ENCODE measurements at regions not wholly inside any gene's neighbourhood (a gene's known extent, or its start where the extent isn't known, plus 50 kb on each side); places are given as distances from the start of the nearest gene placed in this dataset.
A peak's percentile ranks its signal among the peaks of the same experiment; 100 is the strongest.

GRCh38 chr6:67362976-67363375, 1272.1 kb upstream of the ADGRB3 start:
- peaks cover 3% of the 10 kb centered on the region in 2 donors for H3K4me1 Mint-ChIP-seq (ENCODE audit: low read depth in 2 of 2)
- H3K4me3 Mint-ChIP-seq = no peak overlapping the region

DNA sequence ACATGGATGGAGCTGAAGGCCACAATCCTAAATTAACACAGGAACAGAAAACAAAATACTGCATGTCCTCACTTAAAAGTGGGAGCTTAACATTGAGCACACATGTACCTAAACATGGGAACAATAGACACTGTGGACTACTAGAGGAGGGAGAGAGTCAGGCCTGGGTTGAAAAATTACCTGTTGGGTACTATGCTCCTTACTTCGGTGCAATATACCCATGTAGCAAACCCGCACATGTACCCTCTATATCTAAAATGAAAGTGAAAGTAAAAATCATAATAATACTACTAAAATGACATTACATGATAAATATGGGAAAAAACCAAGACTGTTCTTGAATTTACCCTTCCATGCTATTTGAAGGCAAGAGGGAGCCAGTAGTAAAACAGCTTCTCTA, 1273.8 kb upstream of the ADGRB3 start:
- H3K27ac Mint-ChIP-seq = peak overlapping the region in 1 of 2 donors; percentile 13
- peaks cover 3% of the 10 kb centered on the region in 2 donors for H3K4me1 Mint-ChIP-seq (ENCODE audit: low read depth in 2 of 2)
- H3K27me3 Mint-ChIP-seq = no peaks in the 10 kb centered on the region
- H3K4me3 Mint-ChIP-seq = peak overlapping the region in 1 of 2 donors; percentile 31
- DNase-seq (no peak), ATAC-seq (replicated peaks) (no peak)
- H3K36me3 Mint-ChIP-seq (ENCODE audit: insufficient read depth) = no peaks in the 10 kb centered on the region
- H3K9me3 Mint-ChIP-seq = peaks cover 2 to 5% of the 10 kb centered on the region in 2 donors

More at GRCh38 chr6:67362976-67363375, 1272.1 kb upstream of the ADGRB3 start:
- Mint-ChIP-seq H3K27me3 (no peaks in the 10 kb centered on the region), H3K36me3 (ENCODE audit: insufficient read depth) (peaks cover 3% of the 10 kb centered on the region), H3K27ac (no peak overlapping the region), H3K9me3 (peaks cover 0 to 6% of the 10 kb centered on the region in 2 donors)
- ATAC-seq (replicated peaks) (no peak), DNase-seq (no peak)

DNA sequence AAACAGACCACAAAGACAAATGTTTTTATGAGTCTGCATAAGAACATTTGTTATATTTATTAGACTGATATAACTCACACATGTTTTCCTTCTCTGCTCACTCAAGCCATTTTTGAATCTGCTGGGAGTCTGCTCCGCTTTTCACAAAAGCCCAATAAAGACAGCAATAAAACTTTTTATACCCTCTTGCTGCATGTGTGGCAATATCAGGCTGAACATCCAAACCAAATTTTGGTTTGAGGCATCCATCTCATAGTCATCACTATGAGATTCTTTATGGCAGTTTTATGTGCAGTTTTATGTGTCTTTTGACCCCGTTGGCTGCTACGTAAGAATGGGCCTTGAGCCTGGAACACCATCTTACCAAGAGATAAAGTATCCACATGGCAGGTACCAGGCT, 1276.8 kb upstream of the ADGRB3 start:
- H3K4me1 Mint-ChIP-seq (ENCODE audit: low read depth in 2 of 2) = peaks cover 3% of the 10 kb centered on the region in 2 donors
- no peak overlapping the region for H3K27ac Mint-ChIP-seq
- no peak for DNase-seq
- ATAC-seq (replicated peaks) = no peak
- no peak overlapping the region for H3K4me3 Mint-ChIP-seq
- peaks cover 3 to 19% of the 10 kb centered on the region in 2 donors for H3K9me3 Mint-ChIP-seq
- no peaks in the 10 kb centered on the region for H3K36me3 Mint-ChIP-seq (ENCODE audit: insufficient read depth)
- H3K27me3 Mint-ChIP-seq = no peaks in the 10 kb centered on the region

- no peak overlapping the region for H3K4me3 Mint-ChIP-seq
- DNase-seq = no peak
- H3K9me3 Mint-ChIP-seq = peaks cover 0 to 19% of the 10 kb centered on the region in 2 donors
- H3K27me3 Mint-ChIP-seq = no peaks in the 10 kb centered on the region
- no peaks in the 10 kb centered on the region for H3K4me1 Mint-ChIP-seq (ENCODE audit: low read depth in 2 of 2)
- ATAC-seq (replicated peaks) = no peak
- H3K27ac Mint-ChIP-seq = no peak overlapping the region
- no peaks in the 10 kb centered on the region for H3K36me3 Mint-ChIP-seq (ENCODE audit: insufficient read depth)
Observed at GRCh38 chr6:67353861-67354260, 1281.2 kb upstream of the ADGRB3 start.

DNA sequence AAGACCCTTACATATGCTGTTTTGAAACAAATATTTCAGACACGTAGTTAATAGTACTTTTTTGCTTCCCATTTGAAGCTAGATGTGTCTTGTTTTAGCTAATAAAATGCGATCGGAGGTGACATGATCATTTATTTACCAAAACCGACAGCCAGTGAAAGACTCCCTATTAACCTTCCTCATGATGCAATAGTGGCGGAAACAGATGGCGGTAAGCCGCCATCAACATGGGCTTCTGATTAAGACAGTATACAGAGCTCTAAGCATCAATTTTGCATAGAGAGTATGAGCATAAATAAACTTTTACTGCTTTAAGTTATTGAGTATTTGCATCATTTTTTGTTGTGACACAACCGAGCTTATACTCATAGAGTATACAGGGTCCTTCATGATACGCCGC, 1282.4 kb upstream of the ADGRB3 start:
- no peak for ATAC-seq (replicated peaks)
- Mint-ChIP-seq H3K4me1 (ENCODE audit: low read depth in 2 of 2) (no peaks in the 10 kb centered on the region), H3K36me3 (ENCODE audit: insufficient read depth) (no peaks in the 10 kb centered on the region), H3K27me3 (no peaks in the 10 kb centered on the region), H3K27ac (no peak overlapping the region), H3K4me3 (no peak overlapping the region), H3K9me3 (peaks cover 0 to 19% of the 10 kb centered on the region in 2 donors)
- DNase-seq = no peak

DNA sequence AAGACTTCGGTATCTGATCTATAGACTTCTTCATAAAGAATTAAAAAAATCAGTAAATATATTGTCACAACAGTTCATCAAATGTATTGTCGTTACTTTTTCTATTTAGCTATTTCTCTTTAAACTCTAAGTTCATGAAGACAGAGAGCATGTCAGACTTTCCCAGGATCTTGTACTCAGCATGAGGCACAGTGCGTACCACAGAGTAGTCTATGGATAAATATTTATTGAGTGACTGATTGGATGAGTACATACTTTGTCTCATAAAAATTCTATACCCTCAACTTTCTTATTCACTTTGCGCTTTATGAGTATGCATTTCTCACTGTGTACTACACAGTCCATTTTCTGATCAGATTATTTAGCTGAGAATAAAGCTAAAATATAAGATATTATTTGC, 1284.4 kb upstream of the ADGRB3 start:
- Mint-ChIP-seq H3K4me3 (no peak overlapping the region), H3K9me3 (peaks cover 4 to 12% of the 10 kb centered on the region in 2 donors), H3K27ac (no peak overlapping the region), H3K27me3 (no peaks in the 10 kb centered on the region), H3K36me3 (ENCODE audit: insufficient read depth) (no peaks in the 10 kb centered on the region), H3K4me1 (ENCODE audit: low read depth in 2 of 2) (no peaks in the 10 kb centered on the region)
- ATAC-seq (replicated peaks) (no peak), DNase-seq (no peak)

GRCh38 chr6:67345946-67346345, 1289.1 kb upstream of the ADGRB3 start:
- Mint-ChIP-seq H3K4me3 (no peak overlapping the region), H3K9me3 (peaks cover 0 to 7% of the 10 kb centered on the region in 2 donors), H3K36me3 (ENCODE audit: insufficient read depth) (no peaks in the 10 kb centered on the region), H3K27ac (no peak overlapping the region), H3K4me1 (ENCODE audit: low read depth in 2 of 2) (no peaks in the 10 kb centered on the region), H3K27me3 (no peaks in the 10 kb centered on the region)
- no peak for DNase-seq
- no peak for ATAC-seq (replicated peaks)

DNA sequence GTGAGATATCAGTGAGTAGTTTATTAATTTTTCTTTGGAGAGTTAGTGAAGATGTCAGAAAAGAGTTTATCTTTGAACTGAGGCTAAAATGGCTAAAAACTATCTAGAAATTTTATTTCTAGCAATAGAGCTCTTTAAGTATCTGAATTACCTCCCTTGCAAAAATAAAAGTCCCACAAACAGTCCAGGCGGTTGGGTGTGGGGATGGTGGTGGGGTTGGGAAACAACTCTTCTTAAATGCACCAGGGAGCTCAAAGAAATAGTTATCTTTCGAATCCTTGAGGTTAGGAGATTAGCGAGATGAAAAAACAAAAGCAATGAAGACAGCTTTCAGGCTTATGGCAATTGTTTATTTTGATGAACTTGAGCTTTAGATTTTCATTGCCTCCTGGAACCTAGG, 1299.1 kb upstream of the ADGRB3 start:
- ATAC-seq (replicated peaks) (no peak), DNase-seq (no peak)
- Mint-ChIP-seq H3K9me3 (peaks cover 0 to 2% of the 10 kb centered on the region in 2 donors), H3K4me3 (no peak overlapping the region), H3K27me3 (no peaks in the 10 kb centered on the region), H3K27ac (no peak overlapping the region), H3K4me1 (ENCODE audit: low read depth in 2 of 2) (no peaks in the 10 kb centered on the region), H3K36me3 (ENCODE audit: insufficient read depth) (no peaks in the 10 kb centered on the region)

GRCh38 chr6:67331304-67331703, 1303.8 kb upstream of the ADGRB3 start:
- Mint-ChIP-seq H3K27ac (no peak overlapping the region), H3K36me3 (ENCODE audit: insufficient read depth) (no peaks in the 10 kb centered on the region), H3K9me3 (peaks cover 7 to 16% of the 10 kb centered on the region in 2 donors), H3K4me1 (ENCODE audit: low read depth in 2 of 2) (no peaks in the 10 kb centered on the region), H3K4me3 (no peak overlapping the region), H3K27me3 (no peaks in the 10 kb centered on the region)
- DNase-seq (no peak), ATAC-seq (replicated peaks) (no peak)

- Mint-ChIP-seq H3K27ac (no peak overlapping the region), H3K36me3 (ENCODE audit: insufficient read depth) (no peaks in the 10 kb centered on the region), H3K4me3 (no peak overlapping the region), H3K4me1 (ENCODE audit: low read depth in 2 of 2) (no peaks in the 10 kb centered on the region), H3K27me3 (no peaks in the 10 kb centered on the region), H3K9me3 (peaks cover 8 to 16% of the 10 kb centered on the region in 2 donors)
- no peak for DNase-seq
- ATAC-seq (replicated peaks) = no peak
Observed at GRCh38 chr6:67328269-67328668, 1306.8 kb upstream of the ADGRB3 start.

- H3K9me3 Mint-ChIP-seq = peaks cover 0 to 4% of the 10 kb centered on the region in 2 donors
- H3K27ac Mint-ChIP-seq = no peak overlapping the region
Observed at GRCh38 chr6:67300430-67301040, 1334.5 kb upstream of the ADGRB3 start.

DNA sequence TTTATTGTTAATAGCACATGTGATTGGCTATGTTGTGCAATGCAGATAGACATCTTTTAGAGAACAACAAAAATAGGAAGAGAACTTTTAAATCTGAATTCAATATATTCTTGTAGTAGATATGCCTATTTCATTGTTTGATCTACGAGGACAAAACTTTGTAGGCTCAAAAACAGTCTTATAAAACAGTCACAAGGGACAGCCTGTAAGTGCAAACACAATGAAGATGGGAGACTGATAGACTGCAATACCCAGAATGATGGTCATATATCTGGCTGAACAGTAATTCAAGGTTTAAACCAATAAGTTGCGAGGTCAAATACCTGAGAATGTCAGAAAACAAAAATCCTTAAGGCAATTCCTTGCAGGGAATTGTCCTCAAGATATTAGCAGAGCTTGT, 1342.9 kb upstream of the ADGRB3 start:
- Mint-ChIP-seq H3K4me3 (no peak overlapping the region), H3K27ac (no peak overlapping the region), H3K27me3 (no peaks in the 10 kb centered on the region), H3K4me1 (ENCODE audit: low read depth in 2 of 2) (no peaks in the 10 kb centered on the region), H3K9me3 (no peaks in the 10 kb centered on the region), H3K36me3 (ENCODE audit: insufficient read depth) (no peaks in the 10 kb centered on the region)
- ATAC-seq (replicated peaks) (no peak), DNase-seq (no peak)

More at GRCh38 chr6:67300430-67301040, 1334.5 kb upstream of the ADGRB3 start:
- DNase-seq = no peak
- ATAC-seq (replicated peaks) = no peak
- Mint-ChIP-seq H3K4me1 (ENCODE audit: low read depth in 2 of 2) (no peaks in the 10 kb centered on the region), H3K36me3 (ENCODE audit: insufficient read depth) (no peaks in the 10 kb centered on the region), H3K27me3 (no peaks in the 10 kb centered on the region), H3K4me3 (no peak overlapping the region)

GRCh38 chr6:67287566-67287965, 1347.5 kb upstream of the ADGRB3 start:
- no peak for DNase-seq
- Mint-ChIP-seq H3K9me3 (peaks cover 0 to 6% of the 10 kb centered on the region in 2 donors), H3K4me3 (no peak overlapping the region), H3K36me3 (ENCODE audit: insufficient read depth) (no peaks in the 10 kb centered on the region), H3K27ac (no peak overlapping the region), H3K4me1 (ENCODE audit: low read depth in 2 of 2) (no peaks in the 10 kb centered on the region), H3K27me3 (no peaks in the 10 kb centered on the region)
- no peak for ATAC-seq (replicated peaks)

GRCh38 chr6:67285770-67286495, 1349.1 kb upstream of the ADGRB3 start:
- no peak overlapping the region for H3K4me3 Mint-ChIP-seq
- DNase-seq (no peak), ATAC-seq (replicated peaks) (no peak)
- peaks cover 0 to 6% of the 10 kb centered on the region in 2 donors for H3K9me3 Mint-ChIP-seq
- no peaks in the 10 kb centered on the region for H3K4me1 Mint-ChIP-seq (ENCODE audit: low read depth in 2 of 2)
- H3K27ac Mint-ChIP-seq = no peak overlapping the region
- H3K27me3 Mint-ChIP-seq = no peaks in the 10 kb centered on the region
- H3K36me3 Mint-ChIP-seq (ENCODE audit: insufficient read depth) = no peaks in the 10 kb centered on the region
